Gastroesophageal sphincter (tissue), 3 donors: ENCODE measurements at regions not wholly inside any gene's neighbourhood (a gene's known extent, or its start where the extent isn't known, plus 50 kb on each side); places are given as distances from the start of the nearest gene placed in this dataset.

Source experiments
- POLR2A ChIP-seq, 2 donors: fragments of 450-650 bp; IDR thresholded peaks; one replicate each; pipeline ENCODE4 v1.6.1; 2017; ENCODE audit warnings: antibody characterized with exemption in 2 of 2, mild to moderate bottlenecking in 2 of 2, moderate library complexity in 1 of 2
- TF ChIP-seq, protein P1 (sequence below), 4 experiments: fragments of 200-600 bp in 2 of 4; fragments of 450-650 bp in 2 of 4; sonication (generic) in 1 of 4; IDR thresholded peaks; one replicate each; pipeline ENCODE4 v1.5.1; 2017 to 2019; ENCODE audit warnings: antibody characterized with exemption in 4 of 4, mild to moderate bottlenecking in 2 of 4, moderate library complexity in 2 of 4

- TF ChIP-seq, protein P1, sequence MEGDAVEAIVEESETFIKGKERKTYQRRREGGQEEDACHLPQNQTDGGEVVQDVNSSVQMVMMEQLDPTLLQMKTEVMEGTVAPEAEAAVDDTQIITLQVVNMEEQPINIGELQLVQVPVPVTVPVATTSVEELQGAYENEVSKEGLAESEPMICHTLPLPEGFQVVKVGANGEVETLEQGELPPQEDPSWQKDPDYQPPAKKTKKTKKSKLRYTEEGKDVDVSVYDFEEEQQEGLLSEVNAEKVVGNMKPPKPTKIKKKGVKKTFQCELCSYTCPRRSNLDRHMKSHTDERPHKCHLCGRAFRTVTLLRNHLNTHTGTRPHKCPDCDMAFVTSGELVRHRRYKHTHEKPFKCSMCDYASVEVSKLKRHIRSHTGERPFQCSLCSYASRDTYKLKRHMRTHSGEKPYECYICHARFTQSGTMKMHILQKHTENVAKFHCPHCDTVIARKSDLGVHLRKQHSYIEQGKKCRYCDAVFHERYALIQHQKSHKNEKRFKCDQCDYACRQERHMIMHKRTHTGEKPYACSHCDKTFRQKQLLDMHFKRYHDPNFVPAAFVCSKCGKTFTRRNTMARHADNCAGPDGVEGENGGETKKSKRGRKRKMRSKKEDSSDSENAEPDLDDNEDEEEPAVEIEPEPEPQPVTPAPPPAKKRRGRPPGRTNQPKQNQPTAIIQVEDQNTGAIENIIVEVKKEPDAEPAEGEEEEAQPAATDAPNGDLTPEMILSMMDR (IDR thresholded peaks at IDR 0.05): no peak
- no peak for TF ChIP-seq POLR2A (IDR thresholded peaks at IDR 0.05)
Observed at GRCh38 chr2:236738896-236739295, 169.3 kb downstream of the ACKR3 start.
